Vagina (tissue), 2 donors: ENCODE measurements at regions not wholly inside any gene's neighbourhood (a gene's known extent, or its start where the extent isn't known, plus 50 kb on each side); places are given as distances from the start of the nearest gene placed in this dataset.

Experiments used
- DNase-seq, 2 donors: peaks; one replicate each; pipeline ENCODE4 v3.0.0-alpha.2; 2017; ENCODE audit errors: extremely low spot score in 2 of 2
- H3K27ac ChIP-seq: fragments of 200-600 bp; sonication (generic); one replicate; pipeline ENCODE4 v1.5.1; 2019
- H3K27me3 ChIP-seq: fragments of 200-600 bp; sonication (generic); one replicate; pipeline ENCODE4 v1.5.1; 2019
- H3K36me3 ChIP-seq, 2 donors: fragments of 200-600 bp; sonication (generic); one replicate each; pipeline ENCODE4 v1.5.1; 2017 to 2019
- H3K4me1 ChIP-seq: fragments of 200-600 bp; sonication (generic); one replicate; pipeline ENCODE4 v1.5.1; 2019
- H3K4me3 ChIP-seq, 2 donors: fragments of 200-600 bp; sonication (generic); 1 replicate in 1 of 2; 2 replicates in 1 of 2; pipeline ENCODE4 v1.5.1; 2016 to 2019
- H3K9me3 ChIP-seq: fragments of 200-600 bp; sonication (generic); one replicate; pipeline ENCODE4 v1.5.1; 2019
- CTCF ChIP-seq, 3 experiments: fragments of 450-650 bp in 2 of 3; fragments of 200-600 bp in 1 of 3; sonication (generic) in 1 of 3; IDR thresholded peaks; one replicate each; pipeline ENCODE4 v1.5.1; 2017 to 2019; ENCODE audit warnings: antibody characterized with exemption in 3 of 3, mild to moderate bottlenecking in 2 of 3, moderate library complexity in 2 of 3
- POLR2A ChIP-seq, 2 donors: fragments of 450-650 bp; IDR thresholded peaks; one replicate each; pipeline ENCODE4 v1.6.1; 2017; ENCODE audit warnings: antibody characterized with exemption in 2 of 2, mild to moderate bottlenecking in 2 of 2, moderate library complexity in 2 of 2
- POLR2AphosphoS5 ChIP-seq, 2 donors: sonication (generic); formaldehyde crosslinking; IDR thresholded peaks; one replicate each; pipeline ENCODE4 v1.9.0; 2017; ENCODE audit warnings: antibody characterized with exemption in 2 of 2, mild to moderate bottlenecking in 2 of 2, low read depth in 1 of 2; ENCODE audit not compliant: insufficient read depth in 1 of 2
- intact Hi-C: fragments of 100-400 bp; cut with DNase I; formaldehyde crosslinking; loops from one replicate; pipeline ENCODE4 v1.15.1; 2023

GRCh38 chr3:154666542-154666941 lies 236.6 kb upstream of the GPR149 start:
- Histone ChIP-seq H3K4me1 (no peaks in the 10 kb centered on the region), H3K27me3 (no peaks in the 10 kb centered on the region), H3K27ac (no peak overlapping the region), H3K36me3 (no peaks in the 10 kb centered on the region), H3K4me3 (no peak overlapping the region), H3K9me3 (no peaks in the 10 kb centered on the region)
- intact Hi-C loops: no loop called here
- no peak for DNase-seq
- TF ChIP-seq POLR2AphosphoS5 (IDR thresholded peaks at IDR 0.05; ENCODE audit: insufficient read depth in 1 of 2, low read depth in 1 of 2) (no peak), POLR2A (IDR thresholded peaks at IDR 0.05) (no peak), CTCF (IDR thresholded peaks at IDR 0.05) (no peak)

- intact Hi-C loops: no loop called here
- no peak for DNase-seq
- H3K27ac ChIP-seq: no peak overlapping the region
- TF ChIP-seq POLR2A (IDR thresholded peaks at IDR 0.05) (no peak), CTCF (IDR thresholded peaks at IDR 0.05) (no peak), POLR2AphosphoS5 (IDR thresholded peaks at IDR 0.05; ENCODE audit: insufficient read depth in 1 of 2, low read depth in 1 of 2) (no peak)
- H3K4me3 ChIP-seq: no peak overlapping the region
- H3K27me3 ChIP-seq: no peaks in the 10 kb centered on the region
- H3K4me1 ChIP-seq: no peaks in the 10 kb centered on the region
- no peaks in the 10 kb centered on the region for H3K9me3 ChIP-seq
- H3K36me3 ChIP-seq: no peaks in the 10 kb centered on the region
Measured at GRCh38 chr3:154664714-154665113, 234.7 kb upstream of the GPR149 start.

GRCh38 chr3:154662851-154663250 lies 232.9 kb upstream of the GPR149 start:
- Histone ChIP-seq H3K27me3 (no peaks in the 10 kb centered on the region), H3K27ac (no peak overlapping the region), H3K4me3 (no peak overlapping the region), H3K36me3 (no peaks in the 10 kb centered on the region), H3K9me3 (no peaks in the 10 kb centered on the region), H3K4me1 (no peaks in the 10 kb centered on the region)
- no peak for TF ChIP-seq POLR2A (IDR thresholded peaks at IDR 0.05)
- no peak for TF ChIP-seq POLR2AphosphoS5 (IDR thresholded peaks at IDR 0.05; ENCODE audit: insufficient read depth in 1 of 2, low read depth in 1 of 2)
- TF ChIP-seq CTCF (IDR thresholded peaks at IDR 0.05): no peak
- DNase-seq: no peak
- intact Hi-C loops: no loop called here

- no peak for TF ChIP-seq POLR2AphosphoS5 (IDR thresholded peaks at IDR 0.05; ENCODE audit: insufficient read depth in 1 of 2, low read depth in 1 of 2)
- TF ChIP-seq POLR2A (IDR thresholded peaks at IDR 0.05): no peak
- no peak for TF ChIP-seq CTCF (IDR thresholded peaks at IDR 0.05)
- Histone ChIP-seq H3K27me3 (no peaks in the 10 kb centered on the region), H3K9me3 (no peaks in the 10 kb centered on the region), H3K36me3 (no peaks in the 10 kb centered on the region), H3K27ac (no peak overlapping the region), H3K4me1 (no peaks in the 10 kb centered on the region), H3K4me3 (no peak overlapping the region)
- intact Hi-C loops: no loop called here
- no peak for DNase-seq
Measured at GRCh38 chr3:154660811-154661210, 230.8 kb upstream of the GPR149 start.

- DNase-seq: no peak
- Histone ChIP-seq H3K27ac (no peak overlapping the region), H3K9me3 (no peaks in the 10 kb centered on the region), H3K4me3 (no peak overlapping the region), H3K4me1 (no peaks in the 10 kb centered on the region), H3K36me3 (no peaks in the 10 kb centered on the region), H3K27me3 (no peaks in the 10 kb centered on the region)
- intact Hi-C loops: no loop called here
- TF ChIP-seq CTCF (IDR thresholded peaks at IDR 0.05) (no peak), POLR2AphosphoS5 (IDR thresholded peaks at IDR 0.05; ENCODE audit: insufficient read depth in 1 of 2, low read depth in 1 of 2) (no peak), POLR2A (IDR thresholded peaks at IDR 0.05) (no peak)
Measured at GRCh38 chr3:154658000-154658399, 228.0 kb upstream of the GPR149 start.
